CD4-positive, alpha-beta T cell treated with Interferon alpha-2 for 1 hour (primary cell): ENCODE measurements at regions not wholly inside any gene's neighbourhood (a gene's known extent, or its start where the extent isn't known, plus 50 kb on each side); places are given as distances from the start of the nearest gene placed in this dataset.

Experiments used
- DNase-seq, 2 donors: peaks; one replicate each; pipeline ENCODE4 v3.0.0-alpha.2; 2020 to 2022

DNA sequence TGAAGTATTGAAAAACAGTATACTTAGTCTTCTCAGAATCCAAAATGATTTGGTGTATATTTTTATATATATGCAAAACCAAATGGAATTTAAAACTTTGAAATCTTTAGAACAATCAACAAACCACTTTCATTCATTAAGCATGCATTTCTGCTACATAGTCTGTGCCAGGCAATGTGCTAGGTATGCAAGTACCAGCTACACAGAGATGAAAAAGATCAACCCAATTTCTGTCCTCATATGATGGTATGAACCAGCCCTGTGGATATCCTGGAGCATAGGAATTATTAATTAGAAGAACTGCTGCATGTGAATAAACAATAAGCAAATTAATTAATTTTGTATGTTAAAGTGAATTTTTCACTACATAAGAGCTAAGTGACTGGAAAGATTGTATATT is 51.2 kb upstream of the RTN4 start:
- no peak for DNase-seq

DNA sequence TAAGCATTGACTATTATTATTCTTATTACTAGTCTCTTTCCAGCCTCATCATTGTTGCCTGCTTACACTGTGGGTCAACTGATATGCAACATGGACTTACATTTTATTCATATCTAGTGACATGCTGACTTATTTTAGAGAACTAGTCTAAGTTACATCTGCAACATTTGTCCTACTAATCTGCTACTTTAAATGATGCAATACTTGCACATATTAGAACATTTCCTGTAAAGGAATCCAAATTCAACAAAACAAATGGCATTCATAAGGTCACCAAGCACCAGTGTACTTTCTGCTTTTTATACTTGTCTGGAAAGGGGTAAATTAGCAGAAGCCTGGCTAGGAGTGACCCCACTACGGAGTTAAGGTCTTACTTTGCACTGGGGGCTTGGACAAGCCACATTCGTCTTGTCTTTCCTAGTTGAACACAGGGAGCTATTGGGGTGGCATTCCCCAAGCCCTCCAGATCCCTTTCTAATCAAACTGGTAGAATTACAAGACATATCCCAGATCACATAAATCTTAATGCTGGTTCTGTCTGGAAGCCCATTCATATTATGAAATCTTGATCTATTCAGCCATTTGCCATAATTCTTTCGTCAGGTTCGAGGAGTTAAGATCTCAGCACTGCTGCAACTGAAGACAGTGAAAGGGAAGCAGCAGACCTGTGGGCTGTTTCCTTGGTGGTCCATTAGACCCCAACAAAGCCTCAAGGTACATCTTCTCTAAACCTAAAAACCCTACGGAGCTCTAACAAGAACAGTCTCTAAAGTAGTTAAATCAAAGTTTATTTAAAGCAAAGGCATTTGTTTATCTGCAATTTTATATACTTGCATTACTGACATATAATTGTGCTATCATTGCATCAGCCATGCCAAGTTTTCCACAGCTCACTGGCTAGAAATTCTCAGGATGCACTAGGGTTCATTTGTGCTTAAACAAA is 49.9 kb upstream of the RTN4 start:
- DNase-seq, result no peak
